GM18508 (cell line): ENCODE measurements at regions not wholly inside any gene's neighbourhood (a gene's known extent, or its start where the extent isn't known, plus 50 kb on each side); places are given as distances from the start of the nearest gene placed in this dataset.

Experiments used
- ATAC-seq: cut with Tn5 transposase; IDR thresholded peaks from one replicate; pipeline ENCODE4 v1.9.1; 2021; ENCODE audit warnings: moderate number of reproducible peaks; ENCODE audit not compliant: insufficient read depth, unreplicated experiment

DNA sequence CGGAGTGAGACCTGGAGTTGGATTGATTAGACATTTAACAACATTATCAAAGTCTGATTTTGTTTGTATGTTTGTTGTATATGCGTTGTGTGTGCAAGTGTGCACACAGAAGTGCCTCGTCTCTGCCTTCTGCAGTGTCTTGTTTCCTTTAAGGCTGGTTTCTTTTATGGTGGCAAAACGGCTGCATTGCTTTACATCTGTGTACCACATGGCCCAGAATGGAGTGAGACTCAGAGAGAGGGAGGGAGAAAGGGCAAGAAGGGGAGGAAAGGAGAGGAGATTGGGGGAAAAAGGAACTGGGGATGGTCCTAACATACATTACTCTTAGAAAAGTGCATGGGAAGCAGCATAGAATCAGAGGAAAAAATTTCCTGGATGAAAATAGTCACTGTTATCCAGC is 99.7 kb upstream of the WLS start:
- ATAC-seq: no peak

DNA sequence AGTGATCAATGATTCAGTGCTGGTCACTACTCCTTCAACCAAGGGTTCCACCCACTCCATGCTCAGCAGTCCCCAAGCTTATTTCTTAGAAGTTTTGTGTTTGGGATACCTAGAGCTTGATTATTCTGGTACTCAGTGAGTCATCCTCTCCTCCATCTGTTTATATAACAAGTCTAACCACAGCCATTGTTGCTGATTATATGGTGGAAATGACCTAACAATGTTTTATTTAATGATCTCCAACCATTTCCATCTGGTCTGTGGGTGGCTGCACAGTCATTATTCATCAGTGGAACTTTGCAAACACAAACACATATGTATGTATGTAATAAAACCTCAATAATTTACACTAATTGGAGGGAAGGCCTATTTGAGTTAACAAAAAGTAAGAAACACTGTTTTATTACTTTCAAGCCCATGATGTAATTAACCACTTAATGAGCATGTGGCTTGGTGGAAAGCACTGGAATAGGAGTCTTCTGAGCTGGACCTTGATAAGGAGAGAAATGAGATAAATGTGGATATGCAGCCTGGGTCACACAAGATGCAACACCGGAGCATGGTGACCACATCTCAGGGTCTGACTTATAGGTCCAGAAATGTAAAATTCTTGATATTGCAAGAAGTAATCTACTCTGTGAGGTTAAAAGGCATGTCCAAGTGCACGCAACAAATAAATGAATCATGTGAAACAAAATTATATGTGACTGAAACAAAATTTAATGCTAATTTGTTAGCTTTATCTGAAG is 99.0 kb upstream of the WLS start:
- ATAC-seq: no peak

DNA sequence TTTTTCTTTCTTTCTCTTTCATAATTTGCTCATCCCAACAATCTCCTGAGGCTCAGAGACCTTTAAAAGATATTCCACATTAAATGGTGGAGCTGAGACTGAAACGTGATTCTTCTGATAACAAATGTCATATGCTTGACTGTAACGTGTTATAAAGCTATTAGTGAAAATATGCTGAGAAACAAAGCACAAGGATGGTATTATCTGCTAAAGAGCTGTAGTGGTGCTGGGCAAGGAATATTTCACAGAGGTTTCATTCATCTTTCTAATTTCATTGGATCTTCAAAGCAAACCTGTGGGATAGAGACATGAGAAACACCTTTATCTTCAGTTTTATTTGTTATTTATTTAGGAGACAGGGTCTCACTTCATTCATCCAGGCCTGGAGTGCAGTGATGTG is 98.1 kb upstream of the WLS start:
- ATAC-seq: no peak

DNA sequence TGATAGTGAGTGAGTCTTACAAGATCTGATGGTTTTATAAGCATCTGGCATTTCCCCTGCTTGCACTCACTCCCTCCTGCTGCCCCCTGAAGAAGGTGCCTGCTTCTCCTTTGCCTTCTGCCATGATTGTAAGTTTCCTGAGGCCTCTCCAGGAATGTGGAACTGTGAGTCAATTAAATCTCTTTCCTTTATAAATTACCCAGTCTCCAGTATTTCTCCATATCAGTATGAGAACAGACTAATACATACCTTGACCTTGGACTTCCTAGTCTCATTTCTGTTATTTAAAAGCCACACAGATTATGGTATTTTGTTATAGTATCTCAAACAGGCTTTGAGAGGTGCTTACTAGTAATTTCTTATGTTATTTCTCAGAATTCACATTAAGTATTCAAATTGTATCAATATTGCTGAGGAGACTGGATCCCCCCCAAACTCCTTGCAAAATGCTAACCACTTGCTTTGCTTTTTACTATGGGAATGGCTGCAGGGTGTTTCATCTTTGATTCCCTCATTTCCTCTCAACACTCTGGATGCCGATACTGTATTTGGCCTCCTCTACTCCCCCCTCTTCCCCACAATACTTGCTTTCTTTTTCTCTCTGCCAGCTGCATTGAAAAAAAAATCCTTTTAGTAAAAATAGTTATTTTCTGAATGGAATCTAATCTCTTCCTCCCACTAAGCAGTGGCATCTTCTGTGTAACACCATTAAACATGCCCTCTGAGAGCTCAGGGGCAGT is 96.9 kb upstream of the WLS start:
- no peak for ATAC-seq

DNA sequence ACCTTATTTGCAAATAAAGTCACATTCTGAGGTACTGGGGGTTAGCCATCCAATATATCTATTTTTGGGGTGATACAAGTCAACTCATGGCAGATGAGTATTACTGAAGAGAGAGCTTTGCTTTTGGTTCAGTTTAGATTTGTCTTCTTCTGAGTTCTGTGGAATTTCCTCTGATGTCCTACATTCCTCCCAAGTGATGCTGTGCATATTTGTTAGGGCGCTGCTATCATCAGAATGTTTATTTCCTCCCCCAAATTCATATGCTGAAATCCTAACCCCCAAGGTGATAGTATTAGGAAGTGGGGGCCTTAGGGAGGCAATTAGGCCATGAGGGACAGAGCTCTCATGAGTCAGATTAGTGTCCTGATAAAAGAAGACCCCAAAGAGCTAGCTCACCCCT is 96.2 kb upstream of the WLS start:
- ATAC-seq: no peak

DNA sequence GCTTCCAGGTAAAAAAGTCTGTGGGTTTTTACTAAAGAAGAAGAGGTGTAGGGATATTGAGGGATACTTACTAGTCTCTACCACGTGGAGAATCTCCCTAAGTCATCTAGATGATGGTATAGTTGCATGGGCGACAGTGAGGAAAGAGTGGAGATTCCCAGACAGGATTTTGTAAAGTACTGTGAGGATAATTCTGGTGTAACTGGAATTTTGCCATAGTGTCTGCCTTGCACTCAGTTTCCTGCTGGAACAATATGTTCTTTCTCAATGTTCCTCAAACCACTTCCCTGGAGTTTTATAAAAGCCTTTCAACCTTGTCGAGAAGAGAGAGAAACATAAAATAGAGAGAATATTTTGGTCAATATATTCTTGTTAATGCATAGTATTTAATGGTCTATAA is 95.1 kb upstream of the WLS start:
- no peak for ATAC-seq

DNA sequence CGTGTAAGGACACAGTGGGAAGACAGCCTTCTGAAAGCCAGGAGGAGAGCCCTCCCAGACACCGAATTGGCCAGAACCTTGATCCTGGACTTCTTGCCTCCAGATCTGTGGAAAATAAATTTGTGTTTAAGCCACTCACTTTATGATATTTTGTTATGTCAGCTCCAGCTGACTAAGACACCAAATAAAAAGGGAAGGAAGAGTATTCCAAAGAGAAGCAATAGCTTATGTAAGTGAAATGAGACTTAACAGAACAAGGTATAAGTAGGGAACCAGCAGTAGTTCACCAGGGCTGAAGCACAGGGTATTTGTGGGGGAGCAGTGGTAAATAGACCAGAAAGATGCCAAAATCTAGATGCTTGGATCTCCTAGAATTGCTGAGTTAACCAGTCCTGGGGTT is 94.2 kb upstream of the WLS start:
- ATAC-seq: no peak

DNA sequence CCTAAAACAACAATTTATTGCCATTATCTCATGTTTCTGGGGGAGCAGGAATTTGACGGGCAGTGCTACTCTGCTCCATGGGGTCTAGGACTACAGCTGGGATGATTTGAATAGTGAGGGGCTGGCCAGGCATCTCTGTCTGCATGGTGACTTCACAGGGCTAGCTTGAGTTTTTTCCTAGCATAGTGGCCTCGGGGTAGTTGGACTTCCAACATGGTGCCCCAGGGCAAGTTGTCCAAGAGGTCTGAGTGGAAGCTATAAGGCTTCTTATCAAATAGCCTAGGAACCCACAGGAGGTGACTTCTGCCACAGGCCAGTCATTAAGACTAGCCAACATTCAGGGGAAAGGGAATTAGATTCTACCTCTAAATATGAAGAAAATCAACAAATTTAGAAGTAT is 92.0 kb upstream of the WLS start:
- ATAC-seq: no peak

DNA sequence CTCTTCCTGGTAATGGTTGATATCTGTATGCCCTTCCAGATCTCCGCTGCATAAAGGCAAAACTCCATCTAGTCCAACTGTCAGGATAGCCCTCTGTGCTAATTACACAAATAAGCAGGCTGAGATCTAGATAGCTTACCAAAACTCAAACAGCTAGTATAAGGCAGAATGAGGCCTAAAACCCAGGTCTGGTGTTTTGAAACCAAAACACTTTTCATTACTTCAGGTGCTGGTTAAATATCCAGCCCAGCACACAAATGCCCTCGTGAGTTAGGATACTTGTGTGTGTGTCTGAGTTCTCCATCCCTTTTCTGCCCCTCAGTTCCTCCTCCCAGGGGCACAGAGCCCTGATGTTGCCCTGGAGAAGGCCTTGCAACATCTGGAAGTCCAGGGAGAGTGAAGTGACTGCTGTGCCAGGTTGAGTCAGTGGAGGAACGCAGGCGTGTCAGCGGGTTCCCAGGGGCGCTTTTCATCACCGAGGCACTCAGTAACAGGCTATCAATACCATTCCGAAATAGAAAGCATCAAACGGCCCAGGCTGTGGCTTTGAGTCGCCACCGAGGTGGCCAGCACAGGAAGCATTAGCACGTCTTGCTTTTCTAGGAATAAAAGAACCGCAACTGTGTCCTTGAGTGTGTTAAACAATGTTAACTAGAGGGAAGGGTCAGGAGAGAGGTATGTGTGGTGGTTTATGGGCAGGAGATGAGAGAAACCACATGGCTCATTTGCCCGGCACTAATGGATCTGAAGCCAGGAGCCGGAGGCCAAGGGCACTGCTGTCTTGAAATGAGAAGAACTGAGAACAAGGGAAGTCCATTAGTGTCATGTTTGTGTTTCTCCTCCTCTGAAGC is 90.7 kb upstream of the WLS start:
- no peak for ATAC-seq

DNA sequence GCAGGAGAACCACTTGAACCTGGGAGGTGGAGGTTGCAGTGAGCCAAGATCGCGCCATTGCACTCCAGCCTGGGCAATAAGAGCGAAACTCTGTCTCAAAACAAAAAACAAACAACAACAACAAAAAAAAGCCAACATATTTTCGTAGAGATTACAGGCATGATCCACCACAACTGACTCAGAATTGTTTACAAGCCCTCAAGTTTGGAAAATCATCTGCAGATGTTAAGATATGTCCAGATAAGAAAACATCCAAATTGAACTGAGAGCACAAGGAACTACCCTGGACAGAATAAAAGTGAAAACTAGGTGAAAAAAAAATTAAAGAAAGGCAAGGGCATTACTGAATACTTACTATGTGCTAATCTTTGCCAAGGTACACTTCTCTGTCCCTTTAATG is 89.8 kb upstream of the WLS start:
- ATAC-seq: no peak

DNA sequence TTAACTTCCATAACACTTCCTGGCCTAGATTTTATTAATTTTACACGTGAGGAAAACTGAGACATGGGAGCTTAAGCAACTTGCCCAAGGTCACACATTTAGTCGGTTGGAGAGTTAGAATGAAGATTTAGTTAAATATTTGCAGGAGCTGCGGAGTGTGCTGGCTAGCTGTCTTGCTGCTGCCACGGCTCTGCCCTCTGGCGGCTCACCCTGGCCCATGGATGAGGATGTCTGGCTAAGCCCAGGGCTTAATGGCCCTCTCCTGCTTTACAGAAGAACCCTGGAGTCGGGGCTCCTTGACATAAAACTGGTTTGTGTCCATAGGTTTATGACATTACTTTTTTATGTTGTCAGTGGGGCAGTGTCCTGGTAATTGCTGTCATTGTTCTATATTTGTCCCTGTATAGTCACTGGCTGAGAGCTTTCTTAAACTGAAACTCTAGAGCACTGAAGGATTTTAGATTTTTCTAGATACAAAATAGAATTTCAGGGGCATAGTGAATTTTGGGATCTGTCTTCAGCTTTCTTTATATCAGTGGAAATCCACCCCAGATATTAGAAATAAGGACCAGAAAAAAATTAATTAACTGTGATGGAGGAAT is 88.9 kb upstream of the WLS start:
- ATAC-seq: no peak

DNA sequence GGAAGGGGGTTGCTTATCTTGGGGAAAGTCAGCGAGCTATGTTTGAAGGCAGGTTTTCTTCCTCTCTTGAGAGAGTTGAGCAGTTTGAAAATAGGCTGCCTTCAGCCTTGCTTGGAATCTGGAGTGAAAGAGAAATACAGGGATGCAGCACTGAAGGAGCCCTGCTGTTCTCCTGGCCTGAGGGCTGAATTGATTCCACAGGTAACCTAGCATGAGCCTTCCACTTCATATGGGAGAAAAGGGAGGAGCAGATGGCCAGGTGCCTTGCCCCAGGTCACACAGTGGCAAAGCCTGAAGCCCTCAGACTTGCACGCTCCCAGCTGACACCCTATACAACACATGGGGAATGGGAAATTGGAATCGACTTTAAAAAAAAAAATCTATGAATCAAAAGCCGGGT is 88.0 kb upstream of the WLS start:
- no peak for ATAC-seq

DNA sequence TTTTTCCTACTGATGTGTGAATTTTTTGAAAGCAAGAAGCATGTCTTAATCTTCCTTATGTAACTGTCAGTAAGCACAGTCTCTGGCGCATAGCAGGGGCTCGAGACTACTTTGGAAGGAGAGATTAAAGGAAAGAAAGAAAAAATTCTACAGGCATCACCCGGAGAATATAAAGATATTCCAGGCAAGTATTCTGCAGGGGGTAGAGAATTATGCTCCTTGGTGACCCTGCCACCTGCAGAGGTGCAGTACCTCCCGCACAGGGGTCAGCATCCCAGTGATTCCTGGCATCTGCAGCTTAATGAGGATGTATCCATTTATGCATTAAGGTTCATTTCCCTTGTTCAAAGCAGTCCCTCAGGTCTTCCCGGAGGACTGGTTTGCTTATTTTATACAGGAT is 87.6 kb upstream of the WLS start:
- no peak for ATAC-seq

DNA sequence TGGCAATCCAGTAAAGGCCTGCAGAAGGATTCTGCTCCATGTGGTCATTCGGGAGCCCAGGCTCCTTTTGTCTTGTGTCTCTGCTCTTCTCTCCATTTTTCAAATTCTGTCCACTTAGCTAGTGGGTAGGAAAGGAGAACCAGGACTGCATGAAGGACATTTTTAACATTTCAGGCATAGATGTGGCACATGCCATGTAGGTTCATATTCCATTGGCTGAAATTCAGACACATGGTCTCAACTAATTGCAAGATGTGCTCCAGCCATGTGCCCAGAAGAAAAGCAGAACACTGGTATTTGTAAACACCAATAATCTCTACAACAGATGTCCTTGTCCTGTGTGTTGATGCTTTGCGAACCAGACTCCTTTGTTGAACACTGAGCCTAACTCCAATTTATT is 85.2 kb upstream of the WLS start:
- no peak for ATAC-seq

DNA sequence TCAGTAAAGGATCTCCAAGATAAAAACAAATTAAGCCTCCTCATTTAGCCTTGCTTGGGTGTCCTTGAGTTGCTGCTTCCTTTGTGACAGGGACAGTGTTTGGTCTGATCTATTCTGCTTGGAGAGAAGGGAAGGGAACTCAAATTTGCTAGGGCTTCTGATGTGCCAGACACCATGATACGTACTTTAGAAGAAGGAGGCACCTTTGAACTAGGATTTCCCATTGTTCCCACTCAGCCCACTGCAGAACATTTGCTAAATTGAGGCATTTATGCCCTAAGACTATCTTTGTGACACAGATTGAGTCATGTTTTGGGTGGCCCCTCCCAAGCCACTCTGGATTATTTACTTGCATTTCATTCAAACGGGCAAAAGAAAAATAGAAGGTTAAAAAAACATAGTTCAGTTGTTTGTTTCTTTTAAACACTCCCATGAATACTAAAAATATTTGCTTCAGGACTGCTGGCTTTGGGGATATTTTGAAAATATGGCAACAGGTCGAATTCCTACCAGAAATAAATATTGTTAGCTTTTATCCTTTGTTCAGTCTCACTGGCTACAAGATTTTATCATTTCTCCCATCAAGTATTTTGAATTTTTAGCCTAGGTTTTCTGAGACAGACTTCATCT is 81.9 kb upstream of the WLS start:
- ATAC-seq: no peak

DNA sequence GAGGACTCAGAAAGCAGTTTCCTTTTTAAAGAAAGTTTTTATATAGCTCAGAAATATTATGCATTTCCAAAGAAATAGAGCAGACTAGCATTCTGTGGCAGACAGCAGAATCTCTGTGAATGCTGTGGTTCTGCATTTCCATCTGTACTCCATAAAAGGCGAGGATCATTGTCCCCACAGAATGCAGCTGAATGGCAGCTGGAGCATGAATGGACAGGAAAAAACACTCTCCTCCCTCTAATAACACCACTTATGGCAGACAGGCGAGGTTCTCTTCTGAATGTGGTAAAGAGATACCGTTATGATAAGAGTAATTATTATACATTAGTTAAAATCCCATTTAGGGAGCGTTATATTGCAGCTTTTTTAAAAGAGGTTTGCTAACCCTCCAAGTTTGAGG is 81.4 kb upstream of the WLS start:
- ATAC-seq: no peak

DNA sequence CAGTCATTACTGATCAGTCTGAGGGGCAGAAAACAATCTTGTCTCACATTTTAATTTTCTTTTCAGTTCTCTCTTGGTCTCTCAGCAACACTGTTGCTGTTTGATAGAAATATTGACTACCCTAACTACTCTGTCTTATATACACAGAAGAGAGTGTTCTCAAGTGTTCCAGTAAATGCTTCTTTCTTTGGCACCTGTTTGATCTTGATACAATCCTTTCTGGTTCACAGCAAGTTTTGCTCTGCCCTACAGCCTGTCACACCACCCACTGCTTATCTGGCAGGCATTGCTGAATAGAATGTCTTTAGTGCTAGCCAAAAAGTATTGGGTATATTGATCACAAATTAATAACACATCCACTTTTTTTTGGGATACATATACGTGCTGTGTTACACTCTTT is 75.7 kb upstream of the WLS start:
- no peak for ATAC-seq

DNA sequence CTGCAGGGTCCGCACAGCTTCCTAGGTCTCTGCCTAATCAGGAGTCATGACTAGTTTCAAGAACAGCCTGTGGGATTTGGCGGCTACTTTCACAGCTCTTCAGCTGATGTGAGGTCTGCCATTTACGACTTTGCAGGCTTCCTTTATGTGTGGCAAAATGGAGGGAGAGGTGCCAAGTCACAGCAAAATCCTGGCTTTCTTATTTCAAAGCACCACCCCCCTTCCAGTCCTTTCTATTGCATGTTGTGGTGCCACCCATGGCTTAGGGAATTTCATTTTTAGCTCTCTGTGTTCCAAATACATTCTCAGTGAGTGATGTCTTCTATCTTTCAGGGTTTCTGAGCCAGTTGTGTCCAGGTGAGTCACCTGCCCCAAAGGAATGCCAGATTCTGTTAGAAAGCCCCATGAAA is 75.1 kb upstream of the WLS start:
- ATAC-seq: no peak

DNA sequence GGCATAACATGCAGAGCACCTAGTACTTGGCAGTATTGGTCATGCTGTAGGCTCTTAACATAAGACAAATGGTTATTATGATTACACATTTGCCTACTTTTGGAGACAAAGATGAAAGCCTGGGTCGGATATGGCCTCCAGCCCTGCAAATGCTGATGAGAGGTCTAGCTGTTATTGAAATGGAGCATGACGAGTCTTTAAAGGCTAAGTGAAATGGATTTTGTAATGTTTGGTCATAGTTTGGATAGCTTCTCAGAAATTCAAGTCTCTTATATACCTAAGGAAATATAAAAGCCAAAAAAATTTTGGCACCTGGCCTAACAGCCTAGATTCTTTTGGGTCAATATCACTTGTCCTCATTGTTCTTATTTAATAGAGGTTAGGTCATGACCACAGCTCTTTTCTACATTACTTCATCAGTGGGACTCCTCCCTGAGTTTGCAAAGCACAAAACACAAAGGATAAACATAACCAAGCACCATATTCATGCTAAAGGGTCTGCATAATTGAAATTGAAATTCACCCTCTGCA is 69.2 kb upstream of the WLS start:
- ATAC-seq: no peak

DNA sequence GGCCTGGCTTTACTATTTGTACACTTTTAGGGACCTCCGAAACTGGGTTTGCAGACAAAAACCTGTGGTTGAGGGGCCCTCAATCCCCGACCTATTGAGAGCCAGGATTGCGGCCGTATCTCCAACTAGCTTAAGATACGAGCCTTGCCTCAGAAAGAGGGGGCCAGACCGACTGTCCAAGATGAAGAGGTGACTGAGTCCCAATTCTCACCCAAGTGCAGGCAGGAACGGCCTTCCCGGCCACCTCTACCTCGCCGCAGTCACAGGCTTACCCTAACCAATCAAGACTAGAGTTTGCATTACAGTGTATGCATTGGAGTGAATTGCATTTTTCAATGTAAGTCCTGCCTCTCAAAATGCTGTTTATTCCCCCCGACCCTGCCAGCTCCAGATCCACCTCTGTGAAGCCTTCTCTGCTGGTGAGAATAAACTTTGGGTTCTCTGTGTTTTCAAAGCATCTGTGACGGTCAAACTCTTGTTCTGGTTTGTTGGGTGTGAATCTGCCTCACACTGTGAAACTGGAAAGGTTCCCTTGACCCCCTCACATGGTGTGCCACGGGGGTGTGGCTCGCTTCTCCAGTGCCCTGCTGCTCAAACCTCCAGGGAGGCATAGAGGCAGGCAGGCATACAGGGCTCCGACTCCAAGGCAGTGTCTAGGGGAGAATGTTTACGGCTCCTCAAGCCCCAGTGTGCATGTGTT is 62.2 kb upstream of the WLS start:
- no peak for ATAC-seq
